HG03439 (cell line): ENCODE measurements at regions not wholly inside any gene's neighbourhood (a gene's known extent, or its start where the extent isn't known, plus 50 kb on each side); places are given as distances from the start of the nearest gene placed in this dataset.
"Not testable (repeated sequence)": the region's sequence is repeated elsewhere in the genome, so short reads cannot be mapped to it uniquely, and the experiment has no call there.

ENCODE experiments used
- ATAC-seq: cut with Tn5 transposase; IDR thresholded peaks from one replicate; pipeline ENCODE4 v1.9.1; 2021; ENCODE audit warnings: mild to moderate bottlenecking, moderate library complexity; ENCODE audit not compliant: unreplicated experiment

- ATAC-seq = no peak
Measured at GRCh38 chr4:153877898-153878297, 89.0 kb upstream of the SFRP2 start.

- no peak for ATAC-seq
Measured at GRCh38 chr4:153873741-153874140, 84.9 kb upstream of the SFRP2 start.

- ATAC-seq = not testable (repeated sequence)
Measured at GRCh38 chr4:153866766-153867165, 77.9 kb upstream of the SFRP2 start.

- no peak for ATAC-seq
Measured at GRCh38 chr4:153852501-153852900, 63.6 kb upstream of the SFRP2 start.

- ATAC-seq = no peak
Measured at GRCh38 chr4:153850533-153851280, 61.8 kb upstream of the SFRP2 start.

GRCh38 chr4:153844144-153844543, 55.3 kb upstream of the SFRP2 start:
- ATAC-seq = no peak
